Karpas-422 (cell line): ENCODE measurements at regions not wholly inside any gene's neighbourhood (a gene's known extent, or its start where the extent isn't known, plus 50 kb on each side); places are given as distances from the start of the nearest gene placed in this dataset.

Experiments used
- DNase-seq: peaks from one replicate; pipeline ENCODE4 v3.0.0-alpha.2; 2015
- H2AFZ ChIP-seq: fragments of 200-600 bp; sonication (generic); 2 replicates; pipeline ENCODE4 v1.6.1; 2014; ENCODE audit warnings: antibody characterized with exemption, low read length, mixed read lengths
- H3K27ac ChIP-seq: fragments of 200-600 bp; sonication (generic); 2 replicates; pipeline ENCODE4 v1.5.1; 2014; ENCODE audit warnings: mild to moderate bottlenecking, low read length, moderate library complexity
- H3K27me3 ChIP-seq: fragments of 200-600 bp; sonication (generic); 2 replicates; pipeline ENCODE4 v1.6.1; 2014; ENCODE audit warnings: low read length, mixed read lengths
- H3K36me3 ChIP-seq: fragments of 200-600 bp; sonication (generic); 2 replicates; pipeline ENCODE4 v1.6.1; 2014; ENCODE audit warnings: low read length, mixed read lengths; ENCODE audit not compliant: insufficient read depth
- H3K4me1 ChIP-seq: fragments of 200-600 bp; sonication (generic); 2 replicates; pipeline ENCODE4 v1.6.1; 2014; ENCODE audit warnings: mild to moderate bottlenecking, low read length, mixed read lengths
- H3K4me2 ChIP-seq: fragments of 200-600 bp; sonication (generic); 2 replicates; pipeline ENCODE4 v1.6.1; 2014; ENCODE audit warnings: low read length, low read depth, mild to moderate bottlenecking; ENCODE audit not compliant: poor library complexity, severe bottlenecking
- H3K4me3 ChIP-seq: fragments of 200-600 bp; sonication (generic); 2 replicates; pipeline ENCODE4 v1.5.1; 2014; ENCODE audit warnings: mild to moderate bottlenecking, antibody characterized with exemption, low read length, mixed read lengths
- H3K79me2 ChIP-seq: fragments of 200-600 bp; sonication (generic); 2 replicates; pipeline ENCODE4 v1.6.1; 2014; ENCODE audit warnings: mild to moderate bottlenecking, low read length, mixed read lengths
- H3K9ac ChIP-seq: fragments of 200-600 bp; sonication (generic); 2 replicates; pipeline ENCODE4 v1.6.0; 2014; ENCODE audit warnings: low read length
- H3K9me2 ChIP-seq: fragments of 200-600 bp; sonication (generic), shearing (Covaris generic); replicated peaks from 2 replicates; pipeline ENCODE4 v1.6.0; 2014; ENCODE audit warnings: mild to moderate bottlenecking, low read length, moderate library complexity; ENCODE audit not compliant: insufficient read depth
- H3K9me3 ChIP-seq: fragments of 300-700, 200-600 bp; sonication (generic); 2 replicates; pipeline ENCODE4 v1.6.1; 2014; ENCODE audit warnings: low read length, mixed read lengths
- H4K20me1 ChIP-seq: fragments of 200-600 bp; sonication (generic); 2 replicates; pipeline ENCODE4 v1.6.1; 2014; ENCODE audit warnings: mild to moderate bottlenecking, antibody characterized with exemption, low read length, low read depth; ENCODE audit not compliant: insufficient read depth

- Histone ChIP-seq H3K36me3 (no peaks in the 10 kb centered on the region), H3K9me2 (no peaks in the 10 kb centered on the region), H3K4me1 (no peaks in the 10 kb centered on the region), H4K20me1 (no peaks in the 10 kb centered on the region), H3K9me3 (no peaks in the 10 kb centered on the region), H2AFZ (no peak overlapping the region), H3K4me3 (no peak overlapping the region), H3K27ac (no peak overlapping the region), H3K27me3 (no peaks in the 10 kb centered on the region), H3K4me2 (no peak overlapping the region), H3K79me2 (no peaks in the 10 kb centered on the region), H3K9ac (no peak overlapping the region)
- DNase-seq, result no peak
Observed at GRCh38 chr9:134230942-134231325, 66.6 kb upstream of the RNU6ATAC start.

DNA sequence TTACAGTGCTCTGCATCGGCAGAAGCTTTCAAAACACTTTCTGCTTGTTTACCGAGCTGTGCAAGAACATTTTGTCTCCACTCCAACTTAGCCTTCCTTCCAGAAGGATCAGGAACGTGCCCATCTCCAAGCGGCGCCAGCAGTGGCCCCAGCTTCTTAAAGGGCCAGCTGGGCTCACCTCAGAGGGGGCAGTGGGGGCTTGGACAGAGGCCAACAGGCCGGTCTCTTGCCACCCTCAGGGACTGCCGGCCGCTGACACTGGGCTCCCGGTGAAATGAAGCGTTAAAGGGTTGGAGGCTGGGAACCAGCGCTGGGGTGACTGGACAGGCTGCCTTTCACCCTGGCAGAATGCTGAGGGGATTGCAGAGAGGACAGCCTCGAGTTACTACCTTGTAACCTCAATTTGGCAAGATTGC, 67.0 kb upstream of the RNU6ATAC start:
- Histone ChIP-seq H3K9me2 (no peaks in the 10 kb centered on the region), H3K79me2 (no peaks in the 10 kb centered on the region), H3K9ac (no peak overlapping the region), H3K36me3 (no peaks in the 10 kb centered on the region), H3K4me1 (no peaks in the 10 kb centered on the region), H3K4me2 (no peak overlapping the region), H3K4me3 (no peak overlapping the region), H3K27ac (no peak overlapping the region), H3K27me3 (no peaks in the 10 kb centered on the region), H2AFZ (no peak overlapping the region), H4K20me1 (no peaks in the 10 kb centered on the region), H3K9me3 (no peaks in the 10 kb centered on the region)
- DNase-seq, result no peak

DNA sequence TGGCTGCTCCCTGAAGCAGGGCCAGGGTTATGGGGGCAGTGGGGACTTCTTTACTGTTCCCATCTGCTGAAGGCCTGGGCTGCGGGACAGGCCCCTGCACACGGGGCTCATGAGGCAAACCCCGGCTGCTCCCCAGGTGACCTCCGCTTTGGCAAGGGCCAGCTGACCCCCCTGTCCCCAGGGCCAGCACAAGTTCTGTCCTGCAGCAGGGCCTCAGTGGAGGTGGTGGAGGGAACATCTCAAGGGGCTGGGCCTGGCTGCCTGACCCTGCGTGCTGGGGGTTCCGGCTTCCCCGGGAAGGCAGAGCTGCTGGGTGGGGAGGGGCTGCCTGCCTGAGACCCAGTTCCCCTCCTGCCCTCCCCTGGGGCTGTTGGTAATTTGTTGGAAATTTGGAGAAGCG, 67.4 kb upstream of the RNU6ATAC start:
- H3K4me3 ChIP-seq, result no peak overlapping the region
- no peaks in the 10 kb centered on the region for H3K36me3 ChIP-seq
- no peaks in the 10 kb centered on the region for H3K9me3 ChIP-seq
- no peaks in the 10 kb centered on the region for H4K20me1 ChIP-seq
- no peak overlapping the region for H3K9ac ChIP-seq
- no peaks in the 10 kb centered on the region for H3K79me2 ChIP-seq
- H3K27ac ChIP-seq, result no peak overlapping the region
- H3K4me1 ChIP-seq, result no peaks in the 10 kb centered on the region
- no peak for DNase-seq
- H3K4me2 ChIP-seq, result no peak overlapping the region
- no peak overlapping the region for H2AFZ ChIP-seq
- no peaks in the 10 kb centered on the region for H3K27me3 ChIP-seq
- no peaks in the 10 kb centered on the region for H3K9me2 ChIP-seq

DNA sequence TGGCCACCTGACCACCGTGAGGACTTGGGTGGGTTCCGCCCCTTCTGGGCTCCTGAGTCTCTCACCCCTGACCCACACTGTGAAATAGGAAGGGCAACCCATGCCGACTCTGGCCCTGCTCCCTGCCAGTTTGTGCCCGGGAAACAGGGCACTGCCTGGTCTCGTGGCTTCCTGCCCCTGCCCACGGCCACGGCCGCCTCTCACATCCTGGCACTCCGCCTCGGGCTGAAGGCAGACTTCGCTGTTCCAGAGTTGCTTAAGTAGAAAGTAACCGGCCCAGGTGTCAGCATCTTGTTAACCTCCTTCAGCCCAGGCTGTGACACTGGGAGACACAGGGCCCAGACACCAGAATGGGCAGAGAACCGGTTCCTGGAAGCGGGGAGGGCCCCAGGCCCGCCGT, 68.7 kb upstream of the RNU6ATAC start:
- H3K9me2 ChIP-seq, result no peaks in the 10 kb centered on the region
- H3K27me3 ChIP-seq, result no peaks in the 10 kb centered on the region
- H3K27ac ChIP-seq, result no peak overlapping the region
- no peaks in the 10 kb centered on the region for H3K9me3 ChIP-seq
- H3K4me2 ChIP-seq, result no peak overlapping the region
- H4K20me1 ChIP-seq, result no peaks in the 10 kb centered on the region
- no peak overlapping the region for H3K9ac ChIP-seq
- no peak for DNase-seq
- H3K4me3 ChIP-seq, result no peak overlapping the region
- no peaks in the 10 kb centered on the region for H3K79me2 ChIP-seq
- no peaks in the 10 kb centered on the region for H3K36me3 ChIP-seq
- H3K4me1 ChIP-seq, result no peaks in the 10 kb centered on the region
- no peak overlapping the region for H2AFZ ChIP-seq

GRCh38 chr9:134234001-134234660, 69.8 kb upstream of the RNU6ATAC start:
- Histone ChIP-seq H3K4me2 (no peak overlapping the region), H3K27ac (no peak overlapping the region), H3K9ac (no peak overlapping the region), H4K20me1 (no peaks in the 10 kb centered on the region), H3K4me1 (no peaks in the 10 kb centered on the region), H3K27me3 (no peaks in the 10 kb centered on the region), H3K36me3 (no peaks in the 10 kb centered on the region), H3K9me2 (no peaks in the 10 kb centered on the region), H3K4me3 (no peak overlapping the region), H3K9me3 (no peaks in the 10 kb centered on the region), H2AFZ (no peak overlapping the region), H3K79me2 (no peaks in the 10 kb centered on the region)
- DNase-seq, result no peak

DNA sequence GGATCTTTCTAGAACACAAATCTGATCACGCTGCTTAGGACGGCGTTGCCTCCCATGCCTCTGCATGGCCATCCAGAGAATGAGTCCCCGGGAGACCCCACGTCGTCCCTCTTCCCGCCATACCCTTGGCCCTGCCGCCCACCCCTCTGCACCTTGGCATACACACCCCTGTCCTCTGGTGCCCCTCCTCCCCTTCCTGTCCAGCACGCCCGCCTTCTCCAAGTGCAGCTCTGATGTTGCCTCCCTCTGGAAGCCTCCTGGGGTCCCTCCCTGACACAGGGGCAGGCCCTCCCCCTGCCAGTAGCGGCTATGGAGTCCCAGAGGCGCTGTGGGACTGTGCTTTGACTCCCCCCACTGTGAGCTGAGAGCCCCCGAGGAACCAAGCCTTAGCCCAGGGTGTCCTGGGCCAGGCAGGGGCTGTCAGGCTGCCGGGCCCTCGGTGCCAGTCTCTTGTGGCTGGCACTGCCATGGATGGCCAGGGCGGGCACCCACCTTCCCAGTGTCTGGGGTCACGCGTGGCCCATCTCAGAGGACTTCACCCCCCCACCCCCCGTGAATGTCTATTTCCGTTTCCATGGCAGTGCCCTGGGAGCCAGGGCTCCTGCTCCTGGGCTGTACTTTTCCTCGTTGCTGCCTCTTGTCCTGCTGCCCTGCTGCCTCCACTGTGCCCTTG, 70.5 kb upstream of the RNU6ATAC start:
- H3K4me3 ChIP-seq, result no peak overlapping the region
- no peaks in the 10 kb centered on the region for H4K20me1 ChIP-seq
- no peak overlapping the region for H3K4me2 ChIP-seq
- no peaks in the 10 kb centered on the region for H3K36me3 ChIP-seq
- H2AFZ ChIP-seq, result no peak overlapping the region
- H3K9me2 ChIP-seq, result no peaks in the 10 kb centered on the region
- DNase-seq, result no peak
- H3K4me1 ChIP-seq, result no peaks in the 10 kb centered on the region
- H3K27ac ChIP-seq, result no peak overlapping the region
- H3K9me3 ChIP-seq, result no peaks in the 10 kb centered on the region
- no peaks in the 10 kb centered on the region for H3K27me3 ChIP-seq
- H3K79me2 ChIP-seq, result no peaks in the 10 kb centered on the region
- H3K9ac ChIP-seq, result no peak overlapping the region

DNA sequence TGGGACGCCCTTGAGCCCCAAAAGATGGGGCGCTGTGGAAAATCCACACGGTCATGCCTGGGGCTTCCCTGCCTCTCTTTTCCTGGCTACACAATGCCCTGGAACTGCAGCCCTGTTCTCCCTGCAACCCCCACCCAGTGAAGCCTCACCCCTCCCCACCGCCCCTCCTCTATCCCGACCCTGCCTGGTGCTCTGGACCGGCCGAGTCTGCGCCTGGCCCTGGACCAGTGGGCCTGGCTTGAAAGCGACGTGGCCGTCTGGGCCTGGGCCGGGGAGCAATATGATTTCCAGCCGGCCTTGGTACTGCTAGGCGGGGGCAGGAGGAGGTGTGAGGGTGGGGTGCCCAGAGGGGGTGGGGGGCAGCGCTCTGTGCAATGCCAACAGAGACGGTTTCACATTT, 71.0 kb upstream of the RNU6ATAC start:
- no peaks in the 10 kb centered on the region for H3K79me2 ChIP-seq
- no peaks in the 10 kb centered on the region for H3K9me3 ChIP-seq
- H3K9me2 ChIP-seq, result no peaks in the 10 kb centered on the region
- H2AFZ ChIP-seq, result no peak overlapping the region
- H3K9ac ChIP-seq, result no peak overlapping the region
- no peaks in the 10 kb centered on the region for H4K20me1 ChIP-seq
- H3K4me1 ChIP-seq, result no peaks in the 10 kb centered on the region
- no peaks in the 10 kb centered on the region for H3K36me3 ChIP-seq
- no peak for DNase-seq
- H3K4me3 ChIP-seq, result no peak overlapping the region
- H3K4me2 ChIP-seq, result no peak overlapping the region
- H3K27ac ChIP-seq, result no peak overlapping the region
- no peaks in the 10 kb centered on the region for H3K27me3 ChIP-seq

DNA sequence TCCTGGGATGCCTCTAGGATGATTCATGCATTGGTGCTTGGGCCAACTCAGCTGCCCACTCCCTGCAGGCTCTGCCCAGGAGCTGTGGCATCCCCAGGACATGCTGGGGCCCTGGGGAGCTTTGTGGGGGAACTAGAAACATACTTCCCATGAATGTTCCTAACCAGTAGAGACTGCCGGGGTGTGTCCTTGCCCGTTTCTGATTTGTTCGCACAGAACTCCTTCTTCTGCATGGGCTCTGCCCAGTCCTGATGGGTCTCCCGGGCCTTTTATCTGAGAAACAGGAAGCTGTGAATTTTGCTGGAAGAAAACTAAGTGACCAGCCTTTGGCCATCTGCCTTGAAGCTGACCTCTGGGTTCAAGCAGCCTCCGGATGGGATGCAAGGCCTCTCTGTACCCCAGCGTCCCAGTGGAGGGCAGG, 71.6 kb upstream of the RNU6ATAC start:
- Histone ChIP-seq H3K4me2 (no peak overlapping the region), H3K4me1 (no peaks in the 10 kb centered on the region), H2AFZ (no peak overlapping the region), H3K4me3 (no peak overlapping the region), H3K27me3 (no peaks in the 10 kb centered on the region), H3K27ac (no peak overlapping the region), H3K79me2 (no peaks in the 10 kb centered on the region), H3K9ac (no peak overlapping the region), H3K9me2 (no peaks in the 10 kb centered on the region), H3K36me3 (no peaks in the 10 kb centered on the region), H3K9me3 (no peaks in the 10 kb centered on the region), H4K20me1 (no peaks in the 10 kb centered on the region)
- no peak for DNase-seq
